ENCODE measurements at regions not wholly inside any gene's neighbourhood (a gene's known extent, or its start where the extent isn't known, plus 50 kb on each side); places are given as distances from the start of the nearest gene placed in this dataset.

DNA sequence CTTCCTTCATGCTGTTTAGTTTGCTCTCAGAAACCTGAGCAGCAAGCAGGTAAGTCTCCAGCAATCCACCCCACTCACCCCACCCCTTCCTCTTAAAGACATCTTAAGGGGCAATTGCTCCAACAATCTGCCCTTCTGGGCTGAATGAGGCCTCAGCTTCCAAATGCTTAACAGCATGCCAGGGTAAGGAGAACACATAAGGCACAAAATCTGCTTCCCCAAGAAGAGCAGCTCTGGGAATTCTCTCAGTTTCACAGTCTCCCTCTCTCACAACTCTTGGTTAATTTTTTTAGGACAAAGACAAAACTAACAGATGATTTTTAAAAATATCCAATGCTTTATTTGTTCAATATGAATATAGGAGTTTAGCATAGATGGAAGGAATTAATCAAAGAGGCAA lies 288.9 kb upstream of the CCDC196 start:
- H3K27ac ChIP-seq = no peak overlapping the region

DNA sequence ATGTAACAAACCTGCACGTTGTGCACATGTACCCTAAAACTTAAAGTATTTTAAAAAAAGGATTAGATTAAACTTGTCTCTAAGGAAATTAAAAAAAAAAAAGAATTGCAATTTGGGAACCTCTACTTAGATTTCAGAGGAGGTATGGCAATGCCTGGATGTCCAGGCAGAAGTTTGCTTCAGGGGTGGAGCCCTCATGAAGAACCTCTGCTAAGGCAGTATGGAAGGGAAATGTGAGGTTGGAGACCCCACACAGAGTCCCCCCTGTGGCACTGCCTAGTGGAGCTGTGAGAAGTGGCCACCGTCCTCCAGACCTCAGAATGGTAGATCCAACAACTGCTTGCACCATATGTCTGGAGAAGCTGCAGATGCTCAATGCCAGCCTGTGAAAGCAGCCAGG lies 279.6 kb upstream of the CCDC196 start:
- H3K27ac ChIP-seq = no peak overlapping the region
- TF ChIP-seq CTCF (conservative IDR thresholded peaks at IDR 0.05) (no peak), ZFX (IDR thresholded peaks at IDR 0.05) (no peak)

More for the DNA sequence above, 288.9 kb upstream of the CCDC196 start:
- TF ChIP-seq ZFX (IDR thresholded peaks at IDR 0.05) = no peak
- TF ChIP-seq CTCF (conservative IDR thresholded peaks at IDR 0.05) = no peak

DNA sequence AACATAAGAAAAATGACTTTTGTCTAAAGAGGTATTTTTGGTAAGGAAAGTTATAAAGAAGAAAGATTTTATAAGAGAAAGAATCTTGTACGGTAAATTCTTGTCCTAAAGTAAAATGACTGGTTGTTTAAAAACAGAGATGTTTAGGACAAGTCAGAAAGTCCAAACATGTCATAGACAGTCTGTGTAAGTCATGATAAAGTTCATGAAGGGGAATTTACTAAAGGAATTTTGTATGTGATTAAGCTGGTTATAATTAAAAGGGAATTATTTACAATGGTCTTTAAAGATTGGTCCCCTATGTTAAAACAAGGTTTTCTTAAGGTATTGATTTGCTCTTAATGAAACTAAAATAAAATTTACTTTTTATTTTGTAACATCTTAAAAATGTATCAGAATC lies 269.4 kb upstream of the CCDC196 start:
- no peak for TF ChIP-seq CTCF (conservative IDR thresholded peaks at IDR 0.05)
- H3K27ac ChIP-seq = no peak overlapping the region

GRCh38 chr14:66219886-66220285 lies 266.3 kb upstream of the CCDC196 start:
- TF ChIP-seq ZFX (IDR thresholded peaks at IDR 0.05) (no peak), CTCF (conservative IDR thresholded peaks at IDR 0.05) (no peak)
- no peak overlapping the region for H3K27ac ChIP-seq

GRCh38 chr14:66224492-66225178 lies 261.5 kb upstream of the CCDC196 start:
- TF ChIP-seq ZFX (IDR thresholded peaks at IDR 0.05) (no peak), CTCF (conservative IDR thresholded peaks at IDR 0.05) (no peak)
- no peak overlapping the region for H3K27ac ChIP-seq

- no peak for TF ChIP-seq ZFX (IDR thresholded peaks at IDR 0.05)
- no peak for TF ChIP-seq CTCF (conservative IDR thresholded peaks at IDR 0.05)
- no peak overlapping the region for H3K27ac ChIP-seq
Measured at GRCh38 chr14:66225337-66225736, 260.8 kb upstream of the CCDC196 start.

DNA sequence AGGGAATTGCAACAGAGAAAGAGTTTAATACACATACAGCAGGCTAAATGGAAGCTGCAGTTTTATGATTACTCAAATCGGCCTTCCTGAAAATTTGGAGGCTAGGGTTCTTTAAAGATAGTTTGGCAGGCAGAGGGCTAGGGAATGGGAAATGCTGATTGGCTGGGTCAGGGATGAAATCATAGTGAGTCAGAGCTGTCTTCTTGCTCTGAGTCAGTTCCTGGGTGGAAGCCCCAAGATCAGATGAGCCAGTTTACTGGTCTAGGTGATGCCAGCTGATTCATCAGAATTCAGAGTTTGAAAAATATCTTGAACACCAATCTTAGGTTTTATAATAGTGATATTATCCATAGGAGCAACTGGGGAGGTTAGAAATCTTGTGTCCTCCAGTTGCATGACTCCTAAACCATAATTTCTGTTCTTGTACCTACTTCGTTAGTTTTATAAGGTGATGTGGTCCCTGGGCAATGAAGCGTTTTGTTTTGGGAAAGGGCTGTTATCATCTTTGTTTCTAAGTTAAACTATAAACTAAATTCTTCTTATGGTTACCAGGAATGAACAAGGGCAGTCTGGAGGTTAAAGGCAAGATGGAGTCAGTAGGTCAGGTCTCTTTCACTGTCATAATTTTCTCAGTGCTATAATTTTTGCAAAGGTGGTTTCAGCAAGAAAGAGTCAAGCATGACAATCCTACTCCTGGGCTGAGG lies 257.8 kb upstream of the CCDC196 start:
- TF ChIP-seq CTCF (conservative IDR thresholded peaks at IDR 0.05) (no peak), ZFX (IDR thresholded peaks at IDR 0.05) (no peak)
- H3K27ac ChIP-seq = no peak overlapping the region
